Glutamatergic neuron (in vitro differentiated cells): ENCODE measurements at regions not wholly inside any gene's neighbourhood (a gene's known extent, or its start where the extent isn't known, plus 50 kb on each side); places are given as distances from the start of the nearest gene placed in this dataset.

Experiments
- DNase-seq: peaks from one replicate; pipeline ENCODE4 v3.0.0; 2022
- H3K27ac Mint-ChIP-seq: one replicate; pipeline ENCODE4 v1.8.0; 2020; ENCODE audit warnings: mild to moderate bottlenecking, mixed read lengths, inconsistent platforms; ENCODE audit not compliant: unreplicated experiment
- H3K27me3 Mint-ChIP-seq: one replicate; pipeline ENCODE4 v1.8.0; 2020; ENCODE audit warnings: mild to moderate bottlenecking, moderate library complexity, mixed read lengths, inconsistent platforms; ENCODE audit not compliant: unreplicated experiment
- H3K36me3 Mint-ChIP-seq: one replicate; pipeline ENCODE4 v1.8.0; 2020; ENCODE audit warnings: mild to moderate bottlenecking, mixed read lengths, inconsistent platforms; ENCODE audit not compliant: unreplicated experiment
- H3K4me1 Mint-ChIP-seq: one replicate; pipeline ENCODE4 v1.8.0; 2020; ENCODE audit warnings: mild to moderate bottlenecking, low read depth, mixed read lengths, inconsistent platforms; ENCODE audit not compliant: unreplicated experiment
- H3K4me3 Mint-ChIP-seq: one replicate; pipeline ENCODE4 v1.8.0; 2020; ENCODE audit warnings: mild to moderate bottlenecking, mixed read lengths, inconsistent platforms; ENCODE audit not compliant: unreplicated experiment
- H3K9me3 Mint-ChIP-seq: one replicate; pipeline ENCODE4 v1.8.0; 2020; ENCODE audit warnings: mild to moderate bottlenecking, moderate library complexity, mixed read lengths, inconsistent platforms; ENCODE audit not compliant: unreplicated experiment
- TF ChIP-seq, protein P1 (sequence below): fragments of 200-600 bp; sonication (generic); IDR thresholded peaks from one replicate; pipeline ENCODE4 v1.5.0; 2021; ENCODE audit not compliant: partially characterized antibody, unreplicated experiment

DNA sequence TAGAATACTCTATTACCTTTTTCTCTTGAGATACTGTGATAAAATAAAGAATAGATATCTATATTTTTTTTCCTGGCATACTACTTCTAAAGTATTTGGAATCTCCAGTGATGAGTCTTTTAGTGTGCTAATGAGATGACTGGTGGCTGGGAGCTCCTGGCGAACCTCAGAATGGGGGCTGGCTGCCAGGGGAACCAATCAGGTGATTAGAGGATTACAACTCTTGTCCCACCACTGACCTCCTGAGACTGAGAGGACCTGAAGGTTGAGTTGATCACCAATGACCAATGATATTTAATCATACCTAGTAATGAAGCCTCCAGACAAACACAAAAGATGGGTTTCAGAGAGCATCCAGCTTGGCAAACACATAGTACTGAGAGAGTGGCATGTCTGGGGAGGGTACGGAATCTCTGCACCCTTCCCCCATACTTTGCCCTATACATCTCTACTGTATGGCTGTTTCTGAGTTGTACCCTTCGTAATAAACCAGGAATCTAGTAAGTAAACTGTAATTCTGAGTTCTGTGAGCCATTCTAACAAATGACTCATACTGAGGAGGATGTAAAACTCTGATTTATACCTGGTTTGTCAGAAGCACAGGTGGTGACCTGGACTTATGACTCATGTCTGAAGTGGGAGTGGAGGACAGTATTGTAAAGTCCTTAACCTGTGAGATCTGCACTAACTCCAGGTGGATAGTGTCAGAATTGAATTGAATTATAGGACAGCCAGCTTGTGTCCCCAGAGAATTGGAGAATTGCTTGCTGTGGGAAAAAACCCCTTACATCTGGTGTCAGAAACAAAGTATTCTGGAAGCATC lies 325.3 kb upstream of the LRRC4C start:
- TF ChIP-seq, protein P1, sequence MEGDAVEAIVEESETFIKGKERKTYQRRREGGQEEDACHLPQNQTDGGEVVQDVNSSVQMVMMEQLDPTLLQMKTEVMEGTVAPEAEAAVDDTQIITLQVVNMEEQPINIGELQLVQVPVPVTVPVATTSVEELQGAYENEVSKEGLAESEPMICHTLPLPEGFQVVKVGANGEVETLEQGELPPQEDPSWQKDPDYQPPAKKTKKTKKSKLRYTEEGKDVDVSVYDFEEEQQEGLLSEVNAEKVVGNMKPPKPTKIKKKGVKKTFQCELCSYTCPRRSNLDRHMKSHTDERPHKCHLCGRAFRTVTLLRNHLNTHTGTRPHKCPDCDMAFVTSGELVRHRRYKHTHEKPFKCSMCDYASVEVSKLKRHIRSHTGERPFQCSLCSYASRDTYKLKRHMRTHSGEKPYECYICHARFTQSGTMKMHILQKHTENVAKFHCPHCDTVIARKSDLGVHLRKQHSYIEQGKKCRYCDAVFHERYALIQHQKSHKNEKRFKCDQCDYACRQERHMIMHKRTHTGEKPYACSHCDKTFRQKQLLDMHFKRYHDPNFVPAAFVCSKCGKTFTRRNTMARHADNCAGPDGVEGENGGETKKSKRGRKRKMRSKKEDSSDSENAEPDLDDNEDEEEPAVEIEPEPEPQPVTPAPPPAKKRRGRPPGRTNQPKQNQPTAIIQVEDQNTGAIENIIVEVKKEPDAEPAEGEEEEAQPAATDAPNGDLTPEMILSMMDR: no peak
- Mint-ChIP-seq H3K9me3 (no peaks in the 10 kb centered on the region), H3K36me3 (peaks cover 4% of the 10 kb centered on the region), H3K4me1 (no peaks in the 10 kb centered on the region), H3K4me3 (no peak overlapping the region), H3K27me3 (no peaks in the 10 kb centered on the region), H3K27ac (no peak overlapping the region)
- DNase-seq: no peak

DNA sequence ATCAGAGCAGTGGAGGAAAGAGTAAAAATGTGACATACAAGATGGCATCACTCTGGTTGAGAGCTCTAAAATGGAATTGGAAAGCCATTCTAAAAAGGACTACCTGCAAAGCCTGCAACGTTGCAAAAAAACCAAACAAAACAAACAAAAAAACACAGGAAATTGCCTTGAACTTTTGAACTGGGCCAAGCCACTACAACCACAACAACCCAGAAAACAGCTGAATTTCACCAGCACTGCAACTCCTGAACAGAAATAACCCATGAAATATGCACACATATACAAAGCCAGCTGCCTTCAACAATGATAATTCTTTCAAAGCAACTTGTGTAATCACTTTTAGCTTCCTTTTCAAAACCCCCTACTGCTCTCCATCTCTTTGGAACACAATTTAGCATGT lies 326.6 kb upstream of the LRRC4C start:
- Mint-ChIP-seq H3K9me3 (no peaks in the 10 kb centered on the region), H3K4me3 (no peak overlapping the region), H3K4me1 (no peaks in the 10 kb centered on the region), H3K27ac (no peak overlapping the region), H3K36me3 (peaks cover 4% of the 10 kb centered on the region), H3K27me3 (no peaks in the 10 kb centered on the region)
- TF ChIP-seq, protein P1: no peak
- DNase-seq: no peak

DNA sequence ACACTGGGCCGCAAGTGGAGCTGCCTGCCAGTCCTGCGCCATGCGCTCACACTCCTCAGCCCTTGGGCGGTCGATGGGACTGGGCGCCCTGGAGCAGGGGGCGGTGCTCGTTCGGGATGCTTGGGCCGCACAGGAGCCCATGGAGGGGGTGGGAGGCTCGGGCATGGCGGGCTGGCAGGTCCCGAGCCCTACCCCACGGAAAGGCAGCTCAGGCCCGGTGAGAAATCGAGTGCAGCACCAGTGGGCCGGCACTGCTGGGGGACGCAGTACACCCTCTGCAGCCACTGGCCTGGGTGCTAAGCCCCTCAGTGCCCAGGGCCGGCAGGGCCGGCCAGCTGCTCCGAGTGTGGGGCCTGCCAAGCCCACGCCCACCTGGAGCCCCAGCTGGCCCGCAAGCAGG lies 328.7 kb upstream of the LRRC4C start:
- TF ChIP-seq, protein P1: no peak
- H3K27ac Mint-ChIP-seq: no peak overlapping the region
- no peak overlapping the region for H3K4me3 Mint-ChIP-seq
- peaks cover 2% of the 10 kb centered on the region for H3K27me3 Mint-ChIP-seq
- H3K9me3 Mint-ChIP-seq: no peaks in the 10 kb centered on the region
- H3K4me1 Mint-ChIP-seq: no peaks in the 10 kb centered on the region
- H3K36me3 Mint-ChIP-seq: peaks cover 4% of the 10 kb centered on the region
- no peak for DNase-seq

DNA sequence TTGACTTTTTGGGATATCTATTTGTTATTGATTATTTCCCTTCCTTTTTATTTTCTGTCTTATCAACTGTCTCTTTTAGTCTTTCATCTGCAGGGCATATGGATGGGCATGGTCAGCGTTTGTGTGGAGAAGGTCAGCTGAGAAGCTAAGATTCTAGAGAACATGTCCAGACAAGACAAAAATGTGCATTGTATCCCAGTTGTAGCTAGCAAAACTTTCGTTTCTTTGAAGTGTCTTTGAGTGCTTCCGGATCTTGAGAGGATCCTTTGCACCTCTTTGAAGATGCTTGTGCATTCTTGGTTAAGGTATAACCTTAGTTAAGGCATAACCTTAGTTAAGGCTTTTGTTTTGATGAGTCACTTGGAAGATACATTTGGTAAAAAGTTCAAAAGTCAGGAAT lies 329.9 kb upstream of the LRRC4C start:
- no peaks in the 10 kb centered on the region for H3K4me1 Mint-ChIP-seq

DNA sequence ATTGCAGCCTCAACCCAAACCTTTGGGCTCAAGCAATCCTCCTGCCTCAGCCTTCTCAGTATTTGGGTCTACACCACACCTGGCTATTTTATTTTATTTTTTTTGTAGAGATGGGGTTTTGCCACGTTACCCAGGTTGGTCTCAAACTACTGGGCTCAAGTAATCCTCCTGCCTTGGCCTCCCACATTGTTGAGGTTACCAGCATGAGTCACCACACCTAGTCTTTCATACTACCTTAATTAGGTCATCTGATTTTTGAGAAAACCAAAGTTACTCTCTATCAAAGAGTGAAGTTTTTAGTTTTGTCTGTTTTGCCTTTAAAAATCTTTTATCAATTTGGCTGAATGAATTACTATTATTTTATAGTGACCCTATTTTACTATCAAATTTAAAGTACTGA lies 335.6 kb upstream of the LRRC4C start:
- Mint-ChIP-seq H3K4me1 (no peaks in the 10 kb centered on the region), H3K9me3 (no peaks in the 10 kb centered on the region), H3K4me3 (no peak overlapping the region), H3K27ac (no peak overlapping the region), H3K36me3 (no peaks in the 10 kb centered on the region), H3K27me3 (peaks cover 2% of the 10 kb centered on the region)
- DNase-seq: no peak
- TF ChIP-seq, protein P1: no peak

More for the DNA sequence above, 329.9 kb upstream of the LRRC4C start:
- H3K9me3 Mint-ChIP-seq: no peaks in the 10 kb centered on the region
- H3K27me3 Mint-ChIP-seq: peaks cover 2% of the 10 kb centered on the region
- TF ChIP-seq, protein P1: no peak
- no peak overlapping the region for H3K27ac Mint-ChIP-seq
- H3K36me3 Mint-ChIP-seq: peaks cover 4% of the 10 kb centered on the region
- no peak for DNase-seq
- H3K4me3 Mint-ChIP-seq: no peak overlapping the region
